ENCODE measurements at regions not wholly inside any gene's neighbourhood (a gene's known extent, or its start where the extent isn't known, plus 50 kb on each side); places are given as distances from the start of the nearest gene placed in this dataset.

DNA sequence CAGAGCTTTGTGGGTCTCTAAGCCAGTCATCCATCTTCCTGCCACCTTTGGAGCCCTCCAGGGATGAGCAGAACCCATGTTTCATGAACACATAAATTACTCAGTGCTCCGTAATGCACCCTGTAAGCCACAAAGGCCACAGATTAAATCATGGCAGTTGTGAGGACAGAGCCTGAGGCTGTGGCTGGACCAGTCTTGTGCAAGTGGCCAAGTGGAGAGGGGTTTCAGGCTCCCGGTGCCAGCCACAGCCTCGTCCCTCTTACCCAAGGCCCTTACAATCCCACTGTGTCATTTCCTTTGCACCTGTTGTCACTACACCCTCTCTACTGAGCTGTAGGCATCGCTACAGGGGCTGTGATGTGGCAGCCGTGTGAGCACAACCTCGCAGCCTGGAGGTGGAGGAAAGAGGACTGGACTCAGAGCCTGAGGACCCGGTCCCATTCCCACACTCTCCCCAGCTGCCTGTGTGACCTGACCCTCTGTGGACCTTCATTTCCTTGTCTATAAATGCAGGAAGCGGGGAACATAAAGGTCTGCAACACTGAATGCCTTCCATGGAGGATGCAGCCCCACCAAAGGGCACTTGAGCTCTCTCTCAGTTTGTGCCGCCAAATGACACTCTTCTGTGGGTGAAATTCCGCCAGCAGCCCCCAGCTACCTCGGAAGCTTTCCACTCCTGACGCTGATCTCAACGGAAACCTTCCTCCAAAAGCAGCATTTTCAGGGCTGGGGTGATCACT is 792.0 kb downstream of the UQCRFS1 start:
- ChIA-PET CTCF (no interaction called here), POLR2A (no interaction called here)

DNA sequence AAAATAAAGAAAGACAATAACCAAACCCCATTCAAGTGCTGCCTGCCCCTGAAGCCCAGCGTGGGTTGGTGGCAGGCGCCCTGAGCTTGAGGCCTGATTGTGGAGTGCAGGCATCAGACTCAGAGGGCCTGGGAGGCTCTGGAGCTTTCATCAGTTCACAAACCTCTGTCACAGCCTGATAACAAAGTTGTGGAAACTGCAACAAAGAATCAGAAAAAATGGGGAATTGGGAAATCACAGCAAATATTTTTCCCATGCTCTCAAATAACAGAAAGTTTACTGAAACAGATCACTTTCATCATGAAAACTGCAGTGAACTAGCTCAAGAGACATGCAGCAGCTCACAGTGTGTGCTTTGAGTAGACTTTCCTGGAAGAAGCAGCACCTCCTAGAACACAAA is 793.6 kb downstream of the UQCRFS1 start:
- ChIA-PET CTCF (no interaction called here), POLR2A (no interaction called here)

- ChIA-PET POLR2A (no interaction called here), CTCF (no interaction called here)
Measured at GRCh38 chr19:28417361-28417760, 795.6 kb downstream of the UQCRFS1 start.

GRCh38 chr19:28416245-28416644 is 796.7 kb downstream of the UQCRFS1 start:
- ChIA-PET POLR2A (no interaction called here), CTCF (no interaction called here)

DNA sequence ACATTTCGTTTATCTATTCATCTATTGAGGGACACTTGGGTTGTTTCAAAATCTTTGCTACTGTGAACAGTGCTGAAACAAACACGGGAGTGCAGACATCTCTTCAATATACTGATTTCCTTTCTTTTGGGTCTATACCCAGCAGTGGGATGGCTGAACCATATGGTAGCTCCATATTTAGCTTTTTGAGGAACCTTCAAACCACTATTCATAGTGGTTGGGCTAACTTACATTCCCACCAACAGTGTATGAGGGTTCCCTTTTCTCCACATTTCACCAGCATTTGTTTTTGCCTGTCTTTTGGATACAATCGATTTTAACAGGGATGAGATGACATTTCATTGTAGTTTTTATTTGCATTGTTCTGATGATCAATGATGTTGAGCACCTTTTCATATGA is 798.2 kb downstream of the UQCRFS1 start:
- POLR2A ChIA-PET = no interaction called here
- CTCF ChIA-PET = no interaction called here

DNA sequence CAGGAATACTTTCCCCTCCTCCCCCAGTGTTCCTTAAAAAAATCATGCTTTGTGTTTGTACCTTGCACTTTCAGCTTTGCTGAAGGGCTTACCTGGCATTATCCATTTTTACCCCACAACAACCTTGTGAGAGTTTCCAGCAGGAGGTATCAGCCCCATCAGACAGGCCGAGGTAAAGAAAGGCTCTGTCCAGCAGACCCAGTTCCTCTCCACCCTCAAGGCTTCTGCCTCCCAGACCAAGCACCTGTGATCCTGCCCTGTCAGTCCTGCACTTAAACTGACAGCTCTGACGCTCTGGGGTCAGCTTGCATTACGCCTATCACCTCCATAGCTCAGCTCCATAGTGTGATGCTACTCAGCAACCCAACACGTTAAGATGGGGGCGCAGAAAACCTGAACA is 803.1 kb downstream of the UQCRFS1 start:
- ChIA-PET CTCF (no interaction called here), POLR2A (no interaction called here)

GRCh38 chr19:28406966-28407365 is 806.0 kb downstream of the UQCRFS1 start:
- CTCF ChIA-PET = no interaction called here
- POLR2A ChIA-PET = no interaction called here

DNA sequence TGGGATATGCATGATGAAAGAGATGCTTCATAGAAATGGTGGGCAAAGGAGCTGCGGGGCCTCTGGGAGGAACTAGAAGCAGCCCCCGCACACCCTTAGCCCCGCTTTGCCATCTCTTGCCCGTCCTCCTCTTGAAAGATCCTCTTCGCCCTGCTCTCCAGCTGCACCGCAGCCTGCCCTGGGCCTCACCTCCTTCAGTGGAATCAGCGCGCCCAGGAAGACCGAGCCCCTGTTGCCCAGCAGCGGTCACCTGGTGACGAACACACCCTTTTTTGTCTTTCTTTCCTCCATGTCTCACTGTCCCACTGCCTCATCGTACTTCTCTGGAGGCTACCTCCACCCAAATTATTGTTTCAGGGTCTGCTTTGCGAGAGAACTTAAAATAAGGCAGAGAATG is 807.6 kb downstream of the UQCRFS1 start:
- ChIA-PET CTCF (no interaction called here), POLR2A (no interaction called here)

DNA sequence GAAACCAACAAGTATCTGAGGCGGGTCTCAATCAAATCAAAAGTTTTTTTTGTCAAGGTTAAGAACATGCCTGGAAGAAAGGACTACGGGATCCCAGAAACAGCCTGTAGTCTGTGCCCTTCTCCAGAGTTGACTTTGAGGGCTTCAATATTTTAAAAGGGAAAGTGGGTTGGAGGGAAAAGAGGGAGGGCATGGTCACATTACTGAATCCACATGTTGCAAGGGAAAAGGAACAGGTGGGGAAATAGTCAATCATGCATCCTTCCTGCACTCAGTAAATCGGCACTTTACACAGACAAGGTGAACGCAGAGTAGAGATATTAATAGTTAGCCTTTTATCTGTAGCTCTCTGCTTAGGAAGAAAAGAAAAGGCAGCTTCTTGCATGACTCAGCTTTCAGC is 808.5 kb downstream of the UQCRFS1 start:
- ChIA-PET CTCF (no interaction called here), POLR2A (no interaction called here)

GRCh38 chr19:28403690-28404089 is 809.3 kb downstream of the UQCRFS1 start:
- CTCF ChIA-PET = no interaction called here
- POLR2A ChIA-PET = no interaction called here

DNA sequence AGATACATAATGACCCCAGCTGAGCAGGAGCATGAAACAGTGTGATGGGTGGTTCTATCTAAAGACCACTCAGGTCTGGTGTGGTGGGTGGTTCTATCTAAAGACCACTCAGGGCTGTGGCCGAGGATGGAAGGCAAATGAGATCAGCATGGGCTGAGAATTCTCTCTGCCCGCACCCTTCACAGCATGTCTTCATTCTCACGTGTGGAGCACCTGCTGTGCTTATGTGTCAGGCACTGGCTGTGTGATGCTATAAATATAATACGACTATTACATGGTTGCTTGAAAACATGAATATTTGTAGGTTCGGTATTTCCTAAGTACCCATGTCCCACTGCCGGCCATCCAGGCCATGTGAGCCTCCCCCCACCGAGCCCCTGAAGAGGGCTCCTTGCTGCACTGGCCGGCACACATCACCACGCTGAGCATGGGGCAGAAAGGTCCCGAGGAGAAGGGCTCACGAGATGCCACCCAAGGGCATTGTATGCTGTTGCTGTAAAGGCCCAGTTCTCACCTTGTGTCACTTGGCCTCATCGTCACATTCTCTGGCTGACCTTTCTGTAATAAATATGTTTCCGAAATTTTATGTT is 810.2 kb downstream of the UQCRFS1 start:
- ChIA-PET CTCF (no interaction called here), POLR2A (no interaction called here)

- ChIA-PET CTCF (no interaction called here), POLR2A (no interaction called here)
Measured at GRCh38 chr19:28401739-28402424, 811.1 kb downstream of the UQCRFS1 start.

DNA sequence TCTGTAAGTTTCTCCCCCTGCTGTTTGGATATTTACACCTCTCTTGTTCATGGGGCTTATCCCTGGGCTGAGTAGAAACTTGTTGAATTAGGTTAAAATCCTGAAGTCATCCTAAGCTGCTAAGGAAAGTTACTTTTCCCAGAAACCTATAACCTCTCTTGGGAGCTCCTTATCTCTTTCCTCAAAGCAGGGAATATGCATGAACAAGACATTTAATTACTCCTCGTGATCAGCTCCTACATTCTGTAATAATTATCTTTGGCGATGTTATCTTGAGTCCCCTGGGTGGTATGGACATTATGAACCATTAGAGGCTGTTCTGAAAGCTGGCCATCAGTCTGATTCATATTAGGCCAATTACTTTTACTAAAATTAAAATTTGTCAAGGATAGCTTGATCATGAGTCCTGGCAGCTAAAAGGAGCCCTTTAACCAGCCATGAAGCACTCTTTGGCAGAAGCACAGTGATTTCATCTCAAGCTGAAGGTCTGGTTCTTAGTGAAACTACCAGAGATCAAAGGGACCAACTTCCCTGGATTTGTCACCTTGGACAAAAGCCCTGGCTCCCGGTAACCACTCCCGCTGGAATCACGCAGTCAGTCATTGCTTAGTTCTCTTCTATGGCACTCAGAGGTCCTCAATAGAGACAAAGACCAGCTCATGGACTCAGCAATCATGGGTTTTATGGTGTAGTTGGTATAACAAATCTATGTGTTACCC is 811.8 kb downstream of the UQCRFS1 start:
- CTCF ChIA-PET = no interaction called here
- POLR2A ChIA-PET = no interaction called here

GRCh38 chr19:28399187-28399586 is 813.8 kb downstream of the UQCRFS1 start:
- ChIA-PET CTCF (no interaction called here), POLR2A (no interaction called here)

- ChIA-PET POLR2A (no interaction called here), CTCF (no interaction called here)
Measured at GRCh38 chr19:28397800-28398199, 815.2 kb downstream of the UQCRFS1 start.

DNA sequence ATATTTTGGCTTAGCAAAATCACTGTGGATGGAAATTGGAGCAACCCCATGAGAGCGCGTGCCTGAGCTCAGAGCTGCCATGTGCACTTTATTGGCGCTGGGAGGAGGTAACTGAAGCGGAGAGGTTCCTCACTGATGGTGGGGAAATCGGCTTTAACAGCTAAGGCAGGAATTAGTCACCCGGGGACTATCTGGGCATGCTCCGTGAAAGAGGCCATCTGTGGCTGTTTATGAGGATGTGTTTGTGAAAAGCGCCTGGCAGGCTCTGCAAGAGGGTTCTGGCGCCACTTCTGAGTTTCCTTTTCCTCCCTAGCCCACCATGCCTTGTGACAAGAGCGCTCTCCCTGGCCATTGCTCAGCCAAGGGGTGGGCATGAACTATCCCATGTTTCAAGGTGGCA is 815.6 kb downstream of the UQCRFS1 start:
- ChIA-PET POLR2A (no interaction called here), CTCF (no interaction called here)

DNA sequence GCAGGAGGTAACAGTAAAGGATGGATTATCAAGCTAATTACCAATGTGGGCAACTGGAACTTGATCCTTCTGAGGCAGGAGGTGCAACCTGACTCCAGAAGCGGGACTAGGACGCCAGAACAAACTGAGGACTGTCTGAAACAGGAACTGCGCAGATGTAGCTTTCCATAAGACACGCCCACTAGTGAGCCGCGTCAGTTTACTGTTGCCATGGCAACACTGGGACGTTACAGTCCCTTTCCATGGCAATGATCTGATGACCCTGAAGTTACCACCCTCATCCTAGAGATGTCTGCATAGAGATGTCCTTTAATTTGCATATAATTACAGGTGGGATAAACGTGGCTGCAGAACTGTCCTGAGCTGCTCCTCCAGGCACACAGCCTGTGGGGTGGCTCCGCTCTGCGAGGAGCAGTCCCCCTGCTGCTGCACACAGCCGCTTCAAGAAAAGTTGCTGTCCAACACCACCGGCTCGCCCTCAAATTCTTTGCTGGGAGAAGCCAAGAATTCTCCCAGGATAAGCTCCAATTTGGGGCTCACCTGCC is 816.6 kb downstream of the UQCRFS1 start:
- ChIA-PET POLR2A (no interaction called here), CTCF (no interaction called here)

GRCh38 chr19:28394725-28395124 is 818.2 kb downstream of the UQCRFS1 start:
- CTCF ChIA-PET = interaction anchor here (0.7 kb wide), 1 partner anchor 329 kb away, joined by 3 read pairs; no protein-coding TSS in a partner anchor
- POLR2A ChIA-PET = no interaction called here

GRCh38 chr19:28393574-28394336 is 819.2 kb downstream of the UQCRFS1 start:
- POLR2A ChIA-PET = no interaction called here
- CTCF ChIA-PET = no interaction called here

DNA sequence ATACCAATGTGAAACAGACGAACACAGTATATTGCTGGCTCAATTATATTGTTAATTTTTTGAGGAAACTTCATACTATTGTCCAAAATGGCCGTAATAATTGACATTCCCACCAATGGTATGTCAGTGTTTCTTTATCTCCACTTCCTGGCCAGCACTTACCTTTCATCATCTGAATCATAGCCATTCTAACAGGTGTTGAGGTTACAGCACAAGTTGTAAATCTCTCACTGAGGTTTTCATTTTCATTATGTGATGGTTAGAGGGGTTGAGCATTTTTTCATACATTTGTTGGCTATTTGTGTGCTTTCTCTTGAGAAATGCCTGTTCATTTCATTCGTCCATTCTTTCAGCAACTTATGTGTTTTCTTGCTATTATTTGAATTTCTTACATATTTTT is 824.0 kb downstream of the UQCRFS1 start:
- CTCF ChIA-PET = no interaction called here

More for the DNA sequence above, 824.0 kb downstream of the UQCRFS1 start:
- POLR2A ChIA-PET = no interaction called here

Data from activated CD8-positive, alpha-beta memory T cell treated with anti-CD3 and anti-CD28 coated beads for 36 hours (primary cell).